ENCODE measurements at regions not wholly inside any gene's neighbourhood (a gene's known extent, or its start where the extent isn't known, plus 50 kb on each side); places are given as distances from the start of the nearest gene placed in this dataset.

- TF ChIP-seq, protein P1, sequence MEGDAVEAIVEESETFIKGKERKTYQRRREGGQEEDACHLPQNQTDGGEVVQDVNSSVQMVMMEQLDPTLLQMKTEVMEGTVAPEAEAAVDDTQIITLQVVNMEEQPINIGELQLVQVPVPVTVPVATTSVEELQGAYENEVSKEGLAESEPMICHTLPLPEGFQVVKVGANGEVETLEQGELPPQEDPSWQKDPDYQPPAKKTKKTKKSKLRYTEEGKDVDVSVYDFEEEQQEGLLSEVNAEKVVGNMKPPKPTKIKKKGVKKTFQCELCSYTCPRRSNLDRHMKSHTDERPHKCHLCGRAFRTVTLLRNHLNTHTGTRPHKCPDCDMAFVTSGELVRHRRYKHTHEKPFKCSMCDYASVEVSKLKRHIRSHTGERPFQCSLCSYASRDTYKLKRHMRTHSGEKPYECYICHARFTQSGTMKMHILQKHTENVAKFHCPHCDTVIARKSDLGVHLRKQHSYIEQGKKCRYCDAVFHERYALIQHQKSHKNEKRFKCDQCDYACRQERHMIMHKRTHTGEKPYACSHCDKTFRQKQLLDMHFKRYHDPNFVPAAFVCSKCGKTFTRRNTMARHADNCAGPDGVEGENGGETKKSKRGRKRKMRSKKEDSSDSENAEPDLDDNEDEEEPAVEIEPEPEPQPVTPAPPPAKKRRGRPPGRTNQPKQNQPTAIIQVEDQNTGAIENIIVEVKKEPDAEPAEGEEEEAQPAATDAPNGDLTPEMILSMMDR (IDR thresholded peaks at IDR 0.05) = no peak
- peak in 2 of 3 donors; percentile 33 to 38 for TF ChIP-seq POLR2A (IDR thresholded peaks at IDR 0.05)
Observed at GRCh38 chr7:3218411-3219225, 82.4 kb upstream of the SDK1 start.
